Hepatocyte (in vitro differentiated cells): ENCODE measurements at regions not wholly inside any gene's neighbourhood (a gene's known extent, or its start where the extent isn't known, plus 50 kb on each side); places are given as distances from the start of the nearest gene placed in this dataset.

Source experiments
- EZH2 ChIP-seq: fragments of 200-600 bp; sonication (generic); IDR thresholded peaks from 2 replicates; pipeline ENCODE4 v1.6.1; 2016; ENCODE audit warnings: antibody characterized with exemption, mild to moderate bottlenecking, borderline replicate concordance
- EZH2phosphoT487 ChIP-seq: fragments of 200-600 bp; sonication (generic); IDR thresholded peaks from one replicate; pipeline ENCODE4 v1.6.1; 2018; ENCODE audit warnings: antibody characterized with exemption, mild to moderate bottlenecking, low read depth, moderate library complexity; ENCODE audit not compliant: unreplicated experiment, severe bottlenecking
- TF ChIP-seq, protein P1 (sequence below): fragments of 200-600 bp; sonication (generic); IDR thresholded peaks from 2 replicates; pipeline ENCODE4 v1.5.1; 2016; ENCODE audit warnings: antibody characterized with exemption, mild to moderate bottlenecking; ENCODE audit not compliant: poor library complexity

DNA sequence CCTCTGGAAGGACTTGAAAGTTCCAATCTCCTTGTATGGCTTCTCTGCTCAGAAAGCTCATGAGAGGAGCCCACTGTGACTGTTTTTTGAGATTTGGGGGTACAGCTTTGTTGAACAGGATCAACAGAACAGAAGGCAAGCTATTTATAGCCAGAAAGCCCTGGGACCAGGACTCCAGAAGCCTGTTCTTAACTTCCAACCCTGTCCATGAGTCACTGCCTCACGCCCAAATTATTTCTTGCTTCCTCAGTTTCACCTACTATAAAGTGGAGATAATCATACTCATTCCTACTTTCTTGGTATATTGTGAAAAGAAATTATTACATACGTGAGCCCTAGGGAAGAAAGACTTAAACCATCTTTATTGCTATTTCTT lies 100.9 kb upstream of the MARCKS start:
- TF ChIP-seq, protein P1, sequence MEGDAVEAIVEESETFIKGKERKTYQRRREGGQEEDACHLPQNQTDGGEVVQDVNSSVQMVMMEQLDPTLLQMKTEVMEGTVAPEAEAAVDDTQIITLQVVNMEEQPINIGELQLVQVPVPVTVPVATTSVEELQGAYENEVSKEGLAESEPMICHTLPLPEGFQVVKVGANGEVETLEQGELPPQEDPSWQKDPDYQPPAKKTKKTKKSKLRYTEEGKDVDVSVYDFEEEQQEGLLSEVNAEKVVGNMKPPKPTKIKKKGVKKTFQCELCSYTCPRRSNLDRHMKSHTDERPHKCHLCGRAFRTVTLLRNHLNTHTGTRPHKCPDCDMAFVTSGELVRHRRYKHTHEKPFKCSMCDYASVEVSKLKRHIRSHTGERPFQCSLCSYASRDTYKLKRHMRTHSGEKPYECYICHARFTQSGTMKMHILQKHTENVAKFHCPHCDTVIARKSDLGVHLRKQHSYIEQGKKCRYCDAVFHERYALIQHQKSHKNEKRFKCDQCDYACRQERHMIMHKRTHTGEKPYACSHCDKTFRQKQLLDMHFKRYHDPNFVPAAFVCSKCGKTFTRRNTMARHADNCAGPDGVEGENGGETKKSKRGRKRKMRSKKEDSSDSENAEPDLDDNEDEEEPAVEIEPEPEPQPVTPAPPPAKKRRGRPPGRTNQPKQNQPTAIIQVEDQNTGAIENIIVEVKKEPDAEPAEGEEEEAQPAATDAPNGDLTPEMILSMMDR: no peak
- TF ChIP-seq EZH2: no peak
- TF ChIP-seq EZH2phosphoT487: no peak
